GM12878 (cell line): ENCODE measurements at regions not wholly inside any gene's neighbourhood (a gene's known extent, or its start where the extent isn't known, plus 50 kb on each side); places are given as distances from the start of the nearest gene placed in this dataset.

Source experiments
- REST ChIP-seq: IDR thresholded peaks from 2 replicates; pipeline ENCODE4 v1.6.1; 2012; ENCODE audit warnings: mild to moderate bottlenecking, low read depth, low read length
- ZNF384 ChIP-seq: IDR thresholded peaks from 2 replicates; pipeline ENCODE4 v1.6.1; 2012; ENCODE audit warnings: low read depth, mild to moderate bottlenecking, low read length, improper control_type of control experiment, borderline replicate concordance

GRCh38 chr4:164009435-164009834, 514.9 kb downstream of the TMA16 start:
- no peak for TF ChIP-seq ZNF384
- TF ChIP-seq REST = no peak
